Activated T-cell treated with anti-CD3 and anti-CD28 coated beads, Interleukin-2, amount 50 U/mL, for 48 hours (primary cell): ENCODE measurements at regions not wholly inside any gene's neighbourhood (a gene's known extent, or its start where the extent isn't known, plus 50 kb on each side); places are given as distances from the start of the nearest gene placed in this dataset.
"Not testable (repeated sequence)": the region's sequence is repeated elsewhere in the genome, so short reads cannot be mapped to it uniquely, and the experiment has no call there.

Experiments
- DNase-seq, 2 experiments: peaks; one replicate each; pipeline ENCODE4 v3.0.0-alpha.2; 2020

- DNase-seq = no peak
Observed at GRCh38 chr13:86870444-86870843, 800.7 kb upstream of the SLITRK5 start.

- DNase-seq = no peak
Observed at GRCh38 chr13:86877441-86877840, 793.7 kb upstream of the SLITRK5 start.

- DNase-seq = no peak
Observed at GRCh38 chr13:86878781-86879180, 792.4 kb upstream of the SLITRK5 start.

GRCh38 chr13:86881390-86881789 lies 789.8 kb upstream of the SLITRK5 start:
- DNase-seq = no peak

- DNase-seq = no peak
Observed at GRCh38 chr13:86882107-86882506, 789.1 kb upstream of the SLITRK5 start.

- DNase-seq = no peak
Observed at GRCh38 chr13:86882835-86883234, 788.3 kb upstream of the SLITRK5 start.

- no peak for DNase-seq
Observed at GRCh38 chr13:86892330-86892729, 778.8 kb upstream of the SLITRK5 start.

- DNase-seq = no peak
Observed at GRCh38 chr13:86900906-86901305, 770.3 kb upstream of the SLITRK5 start.

GRCh38 chr13:86906127-86906874 lies 764.9 kb upstream of the SLITRK5 start:
- DNase-seq = no peak

- DNase-seq = no peak
Observed at GRCh38 chr13:86907156-86907555, 764.0 kb upstream of the SLITRK5 start.

- no peak for DNase-seq
Observed at GRCh38 chr13:86909318-86909717, 761.9 kb upstream of the SLITRK5 start.

- no peak for DNase-seq
Observed at GRCh38 chr13:86914757-86915156, 756.4 kb upstream of the SLITRK5 start.

- not testable (repeated sequence) for DNase-seq
Observed at GRCh38 chr13:86917438-86917837, 753.7 kb upstream of the SLITRK5 start.

GRCh38 chr13:86918682-86919081 lies 752.5 kb upstream of the SLITRK5 start:
- DNase-seq = no peak

- no peak for DNase-seq
Observed at GRCh38 chr13:86920961-86921360, 750.2 kb upstream of the SLITRK5 start.

GRCh38 chr13:86922936-86923335 lies 748.2 kb upstream of the SLITRK5 start:
- no peak for DNase-seq

GRCh38 chr13:86926916-86927315 lies 744.3 kb upstream of the SLITRK5 start:
- DNase-seq = not testable (repeated sequence)

GRCh38 chr13:86932776-86933334 lies 738.3 kb upstream of the SLITRK5 start:
- DNase-seq = no peak

- DNase-seq = no peak
Observed at GRCh38 chr13:86933676-86934075, 737.5 kb upstream of the SLITRK5 start.

GRCh38 chr13:86937316-86937715 lies 733.9 kb upstream of the SLITRK5 start:
- no peak for DNase-seq

- no peak for DNase-seq
Observed at GRCh38 chr13:86945584-86945983, 725.6 kb upstream of the SLITRK5 start.

- no peak for DNase-seq
Observed at GRCh38 chr13:86946734-86947133, 724.4 kb upstream of the SLITRK5 start.

- no peak for DNase-seq
Observed at GRCh38 chr13:86954341-86954740, 716.8 kb upstream of the SLITRK5 start.

- DNase-seq = no peak
Observed at GRCh38 chr13:86960876-86961275, 710.3 kb upstream of the SLITRK5 start.
